ENCODE measurements at regions not wholly inside any gene's neighbourhood (a gene's known extent, or its start where the extent isn't known, plus 50 kb on each side); places are given as distances from the start of the nearest gene placed in this dataset.

GRCh38 chr18:31247574-31248199 lies 70.3 kb upstream of the DSG1 start:
- Histone ChIP-seq H3K27ac (ENCODE audit: low read length) (no peak overlapping the region), H3K27me3 (ENCODE audit: control insufficient read depth, insufficient read depth, low read length) (no peaks in the 10 kb centered on the region), H3K9me3 (ENCODE audit: control insufficient read depth, low read depth, low read length) (no peaks in the 10 kb centered on the region), H3K36me3 (ENCODE audit: control insufficient read depth, insufficient read depth, low read length) (no peaks in the 10 kb centered on the region), H3K4me3 (ENCODE audit: low read length) (no peak overlapping the region), H3K4me1 (ENCODE audit: control insufficient read depth, insufficient read depth, low read length) (peaks cover 27% of the 10 kb centered on the region)
- WGBS (ENCODE audit: insufficient coverage, low lambda C conversion rate), result 60% methylated on average over 1 of the region's 6 CpGs
- DNase-seq, result no peak

GRCh38 chr18:31248783-31249521 lies 69.0 kb upstream of the DSG1 start:
- WGBS (ENCODE audit: insufficient coverage, low lambda C conversion rate), result 100% methylated on average over 1 of the region's 6 CpGs
- no peaks in the 10 kb centered on the region for H3K36me3 ChIP-seq (ENCODE audit: control insufficient read depth, insufficient read depth, low read length)

GRCh38 chr18:31250902-31251301 lies 67.1 kb upstream of the DSG1 start:
- no peaks in the 10 kb centered on the region for H3K9me3 ChIP-seq (ENCODE audit: control insufficient read depth, low read depth, low read length)
- no peak overlapping the region for H3K4me3 ChIP-seq (ENCODE audit: low read length)
- no peaks in the 10 kb centered on the region for H3K36me3 ChIP-seq (ENCODE audit: control insufficient read depth, insufficient read depth, low read length)
- no peaks in the 10 kb centered on the region for H3K27me3 ChIP-seq (ENCODE audit: control insufficient read depth, insufficient read depth, low read length)
- H3K27ac ChIP-seq (ENCODE audit: low read length), result no peak overlapping the region
- no peak for DNase-seq
- H3K4me1 ChIP-seq (ENCODE audit: control insufficient read depth, insufficient read depth, low read length), result peaks cover 4% of the 10 kb centered on the region
- no CpG with 5 or more reads among the region's 2 CpGs for WGBS (ENCODE audit: insufficient coverage, low lambda C conversion rate)

More at GRCh38 chr18:31248783-31249521, 69.0 kb upstream of the DSG1 start:
- Histone ChIP-seq H3K9me3 (ENCODE audit: control insufficient read depth, low read depth, low read length) (no peaks in the 10 kb centered on the region), H3K27ac (ENCODE audit: low read length) (no peak overlapping the region), H3K4me1 (ENCODE audit: control insufficient read depth, insufficient read depth, low read length) (peaks cover 20% of the 10 kb centered on the region), H3K4me3 (ENCODE audit: low read length) (no peak overlapping the region), H3K27me3 (ENCODE audit: control insufficient read depth, insufficient read depth, low read length) (no peaks in the 10 kb centered on the region)
- no peak for DNase-seq

- Histone ChIP-seq H3K4me3 (ENCODE audit: low read length) (no peak overlapping the region), H3K27ac (ENCODE audit: low read length) (no peak overlapping the region), H3K27me3 (ENCODE audit: control insufficient read depth, insufficient read depth, low read length) (no peaks in the 10 kb centered on the region), H3K4me1 (ENCODE audit: control insufficient read depth, insufficient read depth, low read length) (peaks cover 3% of the 10 kb centered on the region), H3K9me3 (ENCODE audit: control insufficient read depth, low read depth, low read length) (no peaks in the 10 kb centered on the region), H3K36me3 (ENCODE audit: control insufficient read depth, insufficient read depth, low read length) (no peaks in the 10 kb centered on the region)
- DNase-seq, result no peak
- WGBS (ENCODE audit: insufficient coverage, low lambda C conversion rate), result no CpG with 5 or more reads among the region's 1 CpG
These were observed 65.4 kb upstream of the DSG1 start for GRCh38 chr18:31252522-31252921.

- DNase-seq, result no peak
- H3K27me3 ChIP-seq (ENCODE audit: control insufficient read depth, insufficient read depth, low read length), result no peaks in the 10 kb centered on the region
- WGBS (ENCODE audit: insufficient coverage, low lambda C conversion rate), result 100% methylated on average over 1 of the region's 1 CpG
- H3K27ac ChIP-seq (ENCODE audit: low read length), result no peak overlapping the region
- H3K9me3 ChIP-seq (ENCODE audit: control insufficient read depth, low read depth, low read length), result no peaks in the 10 kb centered on the region
- H3K4me1 ChIP-seq (ENCODE audit: control insufficient read depth, insufficient read depth, low read length), result no peaks in the 10 kb centered on the region
- no peaks in the 10 kb centered on the region for H3K36me3 ChIP-seq (ENCODE audit: control insufficient read depth, insufficient read depth, low read length)
- H3K4me3 ChIP-seq (ENCODE audit: low read length), result no peak overlapping the region
These were observed 62.0 kb upstream of the DSG1 start for GRCh38 chr18:31255953-31256352.

GRCh38 chr18:31258789-31259188 lies 59.2 kb upstream of the DSG1 start:
- DNase-seq, result no peak
- no peak overlapping the region for H3K27ac ChIP-seq (ENCODE audit: low read length)
- H3K4me1 ChIP-seq (ENCODE audit: control insufficient read depth, insufficient read depth, low read length), result peaks cover 9% of the 10 kb centered on the region
- no peaks in the 10 kb centered on the region for H3K27me3 ChIP-seq (ENCODE audit: control insufficient read depth, insufficient read depth, low read length)
- H3K4me3 ChIP-seq (ENCODE audit: low read length), result no peak overlapping the region
- 100% methylated on average over 3 of the region's 3 CpGs for WGBS (ENCODE audit: insufficient coverage, low lambda C conversion rate)
- H3K9me3 ChIP-seq (ENCODE audit: control insufficient read depth, low read depth, low read length), result no peaks in the 10 kb centered on the region
- no peaks in the 10 kb centered on the region for H3K36me3 ChIP-seq (ENCODE audit: control insufficient read depth, insufficient read depth, low read length)

GRCh38 chr18:31261792-31262582 lies 56.0 kb upstream of the DSG1 start:
- WGBS (ENCODE audit: insufficient coverage, low lambda C conversion rate), result 25% methylated on average over 3 of the region's 6 CpGs
- Histone ChIP-seq H3K4me3 (ENCODE audit: low read length) (no peak overlapping the region), H3K36me3 (ENCODE audit: control insufficient read depth, insufficient read depth, low read length) (no peaks in the 10 kb centered on the region), H3K27ac (ENCODE audit: low read length) (peak overlapping the region; percentile 54), H3K9me3 (ENCODE audit: control insufficient read depth, low read depth, low read length) (no peaks in the 10 kb centered on the region), H3K4me1 (ENCODE audit: control insufficient read depth, insufficient read depth, low read length) (peaks cover 9% of the 10 kb centered on the region), H3K27me3 (ENCODE audit: control insufficient read depth, insufficient read depth, low read length) (no peaks in the 10 kb centered on the region)
- DNase-seq, result peak; percentile 66 to 83

- Histone ChIP-seq H3K9me3 (ENCODE audit: control insufficient read depth, low read depth, low read length) (no peaks in the 10 kb centered on the region), H3K36me3 (ENCODE audit: control insufficient read depth, insufficient read depth, low read length) (no peaks in the 10 kb centered on the region), H3K27me3 (ENCODE audit: control insufficient read depth, insufficient read depth, low read length) (no peaks in the 10 kb centered on the region), H3K27ac (ENCODE audit: low read length) (no peak overlapping the region), H3K4me3 (ENCODE audit: low read length) (no peak overlapping the region), H3K4me1 (ENCODE audit: control insufficient read depth, insufficient read depth, low read length) (peaks cover 12% of the 10 kb centered on the region)
- WGBS (ENCODE audit: insufficient coverage, low lambda C conversion rate), result 83% methylated on average over 1 of the region's 2 CpGs
- DNase-seq, result no peak
These were observed 50.0 kb upstream of the DSG1 start for GRCh38 chr18:31267823-31268481.

Data from large intestine (tissue), 3 donors.